Tibial artery (tissue), 4 donors: ENCODE measurements at regions not wholly inside any gene's neighbourhood (a gene's known extent, or its start where the extent isn't known, plus 50 kb on each side); places are given as distances from the start of the nearest gene placed in this dataset.
"Not testable (repeated sequence)": the region's sequence is repeated elsewhere in the genome, so short reads cannot be mapped to it uniquely, and the experiment has no call there.

Experiments
- DNase-seq, 2 donors: peaks; one replicate each; pipeline ENCODE4 v3.0.0-alpha.2; 2019
- H3K27ac ChIP-seq, 2 donors: fragments of 200-600 bp; sonication (generic) in 1 of 2; 1 replicate in 1 of 2; 2 replicates in 1 of 2; pipeline ENCODE4 v1.5.1; 2018 to 2019; ENCODE audit warnings: mild to moderate bottlenecking in 1 of 2
- H3K27me3 ChIP-seq, 2 donors: fragments of 200-600 bp; sonication (generic) in 1 of 2; one replicate each; pipeline versions ENCODE4 v1.5.1 to v1.6.0; 2016 to 2019
- H3K36me3 ChIP-seq, 3 donors: fragments of 200-600 bp; sonication (generic) in 2 of 3; one replicate each; pipeline ENCODE4 v1.5.1; 2016 to 2019; ENCODE audit warnings: mild to moderate bottlenecking in 2 of 3
- H3K4me1 ChIP-seq, 4 donors: fragments of 200-600 bp; sonication (generic) in 2 of 4; 1 replicate in 3 of 4; 2 replicates in 1 of 4; pipeline ENCODE4 v1.5.1; 2016 to 2019
- H3K4me3 ChIP-seq, 2 donors: fragments of 200-600 bp; sonication (generic) in 1 of 2; 1 replicate in 1 of 2; 2 replicates in 1 of 2; pipeline ENCODE4 v1.5.1; 2018 to 2019; ENCODE audit warnings: mild to moderate bottlenecking in 2 of 2
- H3K9me3 ChIP-seq, 3 donors: fragments of 200-600 bp; sonication (generic) in 1 of 3; one replicate each; pipeline ENCODE4 v1.5.1; 2016 to 2019
- intact Hi-C: fragments of 100-400 bp; cut with DNase I; formaldehyde crosslinking; loops from one replicate; pipeline ENCODE4 v1.15.0; 2023; ENCODE audit warnings: low total_unique reads
- TF ChIP-seq, protein P1 (sequence below), 2 experiments: fragments of 200-600 bp in 1 of 2; fragments of 450-650 bp in 1 of 2; IDR thresholded peaks; one replicate each; pipeline ENCODE4 v1.5.1; 2017 to 2019; ENCODE audit warnings: antibody characterized with exemption in 2 of 2, mild to moderate bottlenecking in 1 of 2, moderate library complexity in 1 of 2

DNA sequence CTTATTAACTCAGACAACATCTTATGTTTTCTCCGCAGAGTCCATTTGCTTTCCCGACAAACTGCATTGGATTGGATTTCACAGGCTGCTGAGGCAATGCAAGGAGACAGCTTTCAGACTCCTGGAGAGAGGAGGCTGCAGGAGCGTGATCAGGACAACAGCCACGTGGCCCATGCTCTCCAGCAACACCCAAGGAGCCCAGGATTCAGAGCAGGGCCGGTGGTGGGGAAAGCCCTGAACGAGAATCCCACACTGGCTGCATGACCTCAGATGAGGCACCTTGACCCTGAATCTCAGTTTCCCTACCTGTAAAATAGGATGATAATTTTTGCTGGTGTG, 78.3 kb upstream of the NFASC start:
- H3K9me3 ChIP-seq = no peaks in the 10 kb centered on the region
- no peak overlapping the region for H3K4me3 ChIP-seq
- H3K36me3 ChIP-seq = no peaks in the 10 kb centered on the region
- DNase-seq = no peak
- H3K4me1 ChIP-seq = no peaks in the 10 kb centered on the region
- H3K27me3 ChIP-seq = peaks cover 0 to 45% of the 10 kb centered on the region in 2 donors
- TF ChIP-seq, protein P1, sequence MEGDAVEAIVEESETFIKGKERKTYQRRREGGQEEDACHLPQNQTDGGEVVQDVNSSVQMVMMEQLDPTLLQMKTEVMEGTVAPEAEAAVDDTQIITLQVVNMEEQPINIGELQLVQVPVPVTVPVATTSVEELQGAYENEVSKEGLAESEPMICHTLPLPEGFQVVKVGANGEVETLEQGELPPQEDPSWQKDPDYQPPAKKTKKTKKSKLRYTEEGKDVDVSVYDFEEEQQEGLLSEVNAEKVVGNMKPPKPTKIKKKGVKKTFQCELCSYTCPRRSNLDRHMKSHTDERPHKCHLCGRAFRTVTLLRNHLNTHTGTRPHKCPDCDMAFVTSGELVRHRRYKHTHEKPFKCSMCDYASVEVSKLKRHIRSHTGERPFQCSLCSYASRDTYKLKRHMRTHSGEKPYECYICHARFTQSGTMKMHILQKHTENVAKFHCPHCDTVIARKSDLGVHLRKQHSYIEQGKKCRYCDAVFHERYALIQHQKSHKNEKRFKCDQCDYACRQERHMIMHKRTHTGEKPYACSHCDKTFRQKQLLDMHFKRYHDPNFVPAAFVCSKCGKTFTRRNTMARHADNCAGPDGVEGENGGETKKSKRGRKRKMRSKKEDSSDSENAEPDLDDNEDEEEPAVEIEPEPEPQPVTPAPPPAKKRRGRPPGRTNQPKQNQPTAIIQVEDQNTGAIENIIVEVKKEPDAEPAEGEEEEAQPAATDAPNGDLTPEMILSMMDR (IDR thresholded peaks at IDR 0.05) = no peak
- H3K27ac ChIP-seq = no peak overlapping the region
- intact Hi-C loops = no loop called here

DNA sequence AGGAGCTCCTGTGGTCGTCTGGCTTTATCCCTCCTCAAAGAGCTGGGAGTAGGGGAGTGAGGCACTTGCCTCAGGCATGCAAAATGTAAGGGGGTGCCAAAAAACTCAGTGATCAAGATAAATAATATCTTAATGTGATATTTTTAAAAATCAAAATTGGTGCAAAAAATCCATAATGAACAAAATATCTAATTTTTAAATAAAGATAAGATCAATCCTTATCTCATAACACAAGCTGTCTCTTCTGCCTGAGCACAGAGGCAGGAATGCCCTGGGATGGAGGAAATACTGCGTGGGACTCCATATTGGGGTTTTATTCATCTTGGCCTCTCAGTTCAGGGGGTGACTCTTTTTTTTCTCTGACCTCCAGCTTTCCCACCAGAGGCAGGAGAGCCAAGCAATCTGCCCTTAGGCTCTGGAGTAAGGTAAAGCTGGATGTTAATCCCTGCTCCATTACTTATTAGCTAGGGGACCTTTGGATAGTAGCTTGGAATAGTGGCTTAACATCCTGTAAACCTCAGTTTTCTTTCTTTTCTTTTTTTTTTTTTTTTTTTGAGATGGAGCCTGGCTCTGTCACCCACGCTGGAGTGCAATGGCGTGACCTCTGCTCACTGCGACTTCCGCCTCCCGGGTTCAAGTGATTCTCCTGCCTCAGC, 77.3 kb upstream of the NFASC start:
- H3K27ac ChIP-seq = no peak overlapping the region
- DNase-seq = no peak
- H3K4me1 ChIP-seq = no peaks in the 10 kb centered on the region
- H3K27me3 ChIP-seq = peaks cover 0 to 38% of the 10 kb centered on the region in 2 donors
- no peak overlapping the region for H3K4me3 ChIP-seq
- intact Hi-C loops = no loop called here
- no peaks in the 10 kb centered on the region for H3K36me3 ChIP-seq
- H3K9me3 ChIP-seq = no peaks in the 10 kb centered on the region
- TF ChIP-seq, protein P1 (IDR thresholded peaks at IDR 0.05) = no peak

DNA sequence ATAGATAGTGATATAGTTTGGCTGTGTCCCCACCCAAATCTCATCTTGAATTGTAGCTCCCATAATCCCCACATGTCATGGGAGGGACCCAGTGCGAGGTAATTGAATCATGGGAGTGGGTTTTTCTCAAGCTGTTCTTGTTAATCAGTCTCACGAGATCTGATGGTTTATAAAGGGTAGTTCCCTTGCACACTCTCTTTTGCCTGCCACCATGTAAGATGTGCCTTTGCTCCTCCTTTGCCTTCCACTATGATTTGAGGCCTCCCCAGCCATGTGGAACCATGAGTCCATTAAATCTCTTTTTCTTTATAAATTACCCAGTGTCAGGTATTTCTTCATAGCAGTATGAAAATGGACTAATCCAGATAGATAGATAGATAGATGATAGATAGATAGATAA, 73.8 kb upstream of the NFASC start:
- H3K4me1 ChIP-seq, H3K36me3 ChIP-seq, H3K4me3 ChIP-seq, intact Hi-C loops, H3K9me3 ChIP-seq, DNase-seq, H3K27ac ChIP-seq: not testable (repeated sequence)
- peaks cover 0 to 37% of the 10 kb centered on the region in 2 donors for H3K27me3 ChIP-seq

DNA sequence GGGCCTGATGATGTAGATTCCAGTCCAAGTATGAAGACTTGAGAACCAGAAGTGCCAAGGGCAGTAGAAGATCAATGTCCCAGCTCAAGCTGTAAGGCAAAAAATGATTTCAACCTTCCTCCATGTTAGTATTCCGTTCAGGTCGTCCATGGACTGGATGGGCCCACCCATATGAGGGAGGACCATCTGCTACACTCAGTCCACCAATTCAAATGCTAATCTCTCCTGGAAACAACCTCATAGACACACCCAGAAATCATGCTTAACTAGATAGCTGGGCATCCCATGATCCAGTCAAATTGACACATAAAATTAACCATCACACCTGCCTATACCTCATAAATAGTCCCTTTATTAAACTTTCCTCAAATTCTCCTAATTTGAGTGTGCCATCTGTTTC, 73.3 kb upstream of the NFASC start:
- no peaks in the 10 kb centered on the region for H3K9me3 ChIP-seq
- H3K4me3 ChIP-seq = no peak overlapping the region
- peaks cover 0 to 37% of the 10 kb centered on the region in 2 donors for H3K27me3 ChIP-seq
- no peak for DNase-seq
- TF ChIP-seq, protein P1 (IDR thresholded peaks at IDR 0.05) = no peak
- H3K36me3 ChIP-seq = no peaks in the 10 kb centered on the region
- intact Hi-C loops = no loop called here
- H3K27ac ChIP-seq = no peak overlapping the region
- no peaks in the 10 kb centered on the region for H3K4me1 ChIP-seq

DNA sequence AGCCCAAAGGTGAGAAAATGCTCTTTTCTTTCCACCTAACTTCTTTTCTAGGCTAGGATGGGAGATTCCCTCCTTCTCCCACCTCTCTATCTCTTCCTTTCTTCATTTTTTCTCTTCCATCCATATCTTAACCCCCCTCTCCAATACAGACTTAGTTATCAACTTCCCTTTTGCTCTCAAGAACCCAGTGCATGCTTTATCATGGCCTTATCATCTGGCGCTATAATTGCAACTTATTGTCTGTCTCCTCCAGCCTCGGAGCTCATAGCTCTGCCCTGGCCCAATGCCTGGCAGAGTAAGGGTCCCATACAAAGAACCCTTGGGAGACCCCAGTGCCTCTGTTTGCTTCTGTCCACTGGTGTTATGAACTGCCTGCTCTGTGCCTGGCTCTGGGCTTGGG, 71.0 kb upstream of the NFASC start:
- H3K27me3 ChIP-seq = peaks cover 0 to 30% of the 10 kb centered on the region in 2 donors
- no peak overlapping the region for H3K4me3 ChIP-seq
- no peaks in the 10 kb centered on the region for H3K36me3 ChIP-seq
- TF ChIP-seq, protein P1 (IDR thresholded peaks at IDR 0.05) = no peak
- H3K4me1 ChIP-seq = no peaks in the 10 kb centered on the region
- H3K27ac ChIP-seq = no peak overlapping the region
- no peaks in the 10 kb centered on the region for H3K9me3 ChIP-seq
- intact Hi-C loops = no loop called here
- DNase-seq = no peak

DNA sequence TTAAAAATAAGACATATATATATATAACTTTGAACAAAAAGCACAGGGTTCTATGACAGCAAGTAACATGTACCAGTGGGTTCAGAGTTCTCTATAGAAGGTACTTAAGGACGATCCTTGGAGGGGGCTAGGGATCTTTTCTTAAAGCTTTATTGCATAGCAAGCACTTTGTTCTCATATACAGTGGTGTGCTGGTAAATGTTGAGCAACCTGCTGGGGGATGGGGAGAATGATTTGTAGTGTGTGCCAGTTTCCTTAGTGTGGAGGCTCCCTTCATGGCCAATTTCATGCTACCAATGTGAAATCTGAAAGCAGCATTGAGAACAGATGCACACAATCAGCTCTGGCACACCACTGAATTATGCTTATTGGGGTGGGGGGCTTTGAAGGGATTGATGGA, 69.5 kb upstream of the NFASC start:
- no peak overlapping the region for H3K4me3 ChIP-seq
- no peak overlapping the region for H3K27ac ChIP-seq
- intact Hi-C loops = no loop called here

More for the DNA sequence above, 69.5 kb upstream of the NFASC start:
- TF ChIP-seq, protein P1 (IDR thresholded peaks at IDR 0.05) = no peak
- Histone ChIP-seq H3K4me1 (no peaks in the 10 kb centered on the region), H3K9me3 (no peaks in the 10 kb centered on the region), H3K27me3 (peaks cover 0 to 20% of the 10 kb centered on the region in 2 donors), H3K36me3 (no peaks in the 10 kb centered on the region)
- no peak for DNase-seq
